GM12878 (cell line): ENCODE measurements at regions not wholly inside any gene's neighbourhood (a gene's known extent, or its start where the extent isn't known, plus 50 kb on each side); places are given as distances from the start of the nearest gene placed in this dataset.

Source experiments
- ATAC-seq: fragments of 200-7000 bp; cut with Tn5 transposase; 3 replicates; pipeline ENCODE4 v1.9.1; 2020; ENCODE audit warnings: mild to moderate bottlenecking, moderate library complexity
- BruUV-seq: library from RNA; stranded (reverse); fragments of 400-500 nt; replicated peaks from 2 replicates; lab custom pipeline; 2021; lab: Mats Ljungman, UMichigan
- CTCF ChIA-PET: fragments of 300-600 bp; sonication (Branson Sonifier 250); formaldehyde crosslinking; extraction: SDS; loops from one replicate; lab custom pipeline; 2021; ENCODE audit warnings: inconsistent platforms; lab: Yijun Ruan, JAX
- POLR2A ChIA-PET: fragments of 350-600 bp; formaldehyde crosslinking; extraction: SDS; loops from one replicate; lab custom pipeline; 2021; ENCODE audit warnings: inconsistent platforms; lab: Charles Lee
- RAD21 ChIA-PET: fragments of 300-600 bp; sonication (Branson Sonifier 250); formaldehyde crosslinking; loops from one replicate; lab custom pipeline; 2023; ENCODE audit warnings: antibody characterized with exemption; ENCODE audit not compliant: unreplicated experiment; lab: Charles Lee
- SMC1A ChIA-PET: fragments of 300-600 bp; sonication (Branson Sonifier 250); formaldehyde crosslinking; loops from one replicate; lab custom pipeline; 2023; ENCODE audit not compliant: unreplicated experiment, uncharacterized antibody; lab: Charles Lee
- DNase-seq: peaks from one replicate; pipeline ENCODE4 v3.0.0-alpha.2; 2011; ENCODE audit warnings: low read depth, low spot score
- FAIRE-seq: peaks from 3 replicates; lab custom pipeline; 2011; peaks lifted over from hg19 to GRCh38; lab: Jason Lieb, UNC
- H2AFZ ChIP-seq: 2 replicates; pipeline ENCODE4 v1.6.0; 2011; ENCODE audit warnings: low read depth, low read length, control low read depth; ENCODE audit not compliant: control insufficient read depth
- H3K27ac ChIP-seq: 2 replicates; pipeline ENCODE4 v1.5.1; 2011; ENCODE audit warnings: control low read depth; ENCODE audit not compliant: control insufficient read depth, insufficient read depth
- H3K27me3 ChIP-seq, 2 experiments: replicated peaks in 1 of 2; 2 replicates each; pipeline versions ENCODE4 v1.6.0 to v1.6.1; 2011; ENCODE audit warnings: low read length in 1 of 2; ENCODE audit not compliant: control insufficient read depth in 2 of 2, insufficient read depth in 2 of 2
- H3K36me3 ChIP-seq, 2 experiments: 2 replicates each; pipeline ENCODE4 v1.5.1; 2011; ENCODE audit warnings: low read length in 1 of 2; ENCODE audit not compliant: control insufficient read depth in 2 of 2, insufficient read depth in 2 of 2
- H3K4me1 ChIP-seq: 2 replicates; pipeline ENCODE4 v1.6.1; 2011; ENCODE audit warnings: mild to moderate bottlenecking, low read length, moderate library complexity, mixed read lengths; ENCODE audit not compliant: control insufficient read depth, insufficient read depth
- H3K4me2 ChIP-seq: 2 replicates; pipeline ENCODE4 v1.6.0; 2011; ENCODE audit warnings: control low read depth; ENCODE audit not compliant: control insufficient read depth, insufficient read depth
- H3K4me3 ChIP-seq: fragments of 200-600 bp; sonication (generic); 2 replicates; pipeline ENCODE4 v1.5.1; 2016
- H3K79me2 ChIP-seq: 2 replicates; pipeline ENCODE4 v1.6.0; 2011; ENCODE audit warnings: low read length; ENCODE audit not compliant: control insufficient read depth, insufficient read depth
- H3K9ac ChIP-seq: 2 replicates; pipeline ENCODE4 v1.8.0; 2011; ENCODE audit warnings: low read length, control low read depth, mixed read lengths; ENCODE audit not compliant: control insufficient read depth, insufficient read depth
- H3K9me3 ChIP-seq: replicated peaks from 3 replicates; pipeline ENCODE4 v1.5.1; 2011; ENCODE audit warnings: mild to moderate bottlenecking, low read length; ENCODE audit not compliant: control insufficient read depth, insufficient read depth
- H4K20me1 ChIP-seq: 2 replicates; pipeline ENCODE4 v1.6.0; 2011; ENCODE audit not compliant: control insufficient read depth, insufficient read depth
- CBX5 ChIP-seq: sonication (generic); IDR thresholded peaks from 2 replicates; pipeline ENCODE4 v1.6.1; 2016; ENCODE audit warnings: low read depth, moderate library complexity, mild to moderate bottlenecking, inconsistent platforms
- GABPA ChIP-seq: IDR thresholded peaks from 2 replicates; pipeline ENCODE4 v1.6.1; 2014; ENCODE audit warnings: antibody characterized with exemption, low read depth, mild to moderate bottlenecking, inconsistent platforms
- HCFC1 ChIP-seq: fragments of 150-350 bp; IDR thresholded peaks from 2 replicates; pipeline ENCODE4 v1.6.1; 2014; ENCODE audit warnings: low read length
- MEF2A ChIP-seq: IDR thresholded peaks from 2 replicates; pipeline ENCODE4 v1.6.1; 2011; ENCODE audit warnings: low read depth, mild to moderate bottlenecking, low read length, moderate library complexity; ENCODE audit not compliant: insufficient read depth
- NR2C1 ChIP-seq: fragments of 450-650 bp; IDR thresholded peaks from 2 replicates; pipeline ENCODE4 v1.6.1; 2017; ENCODE audit warnings: antibody characterized with exemption, mild to moderate bottlenecking, moderate library complexity
- SMAD1 ChIP-seq: fragments of 450-650 bp; IDR thresholded peaks from 2 replicates; pipeline ENCODE4 v1.6.1; 2018; ENCODE audit warnings: mild to moderate bottlenecking, low read depth; ENCODE audit not compliant: partially characterized antibody
- SMARCA5 ChIP-seq: fragments of 450-650 bp; IDR thresholded peaks from 2 replicates; pipeline ENCODE4 v1.6.1; 2017; ENCODE audit warnings: mild to moderate bottlenecking
- TCF3 ChIP-seq: IDR thresholded peaks from 2 replicates; pipeline ENCODE4 v1.6.1; 2012; ENCODE audit warnings: low read depth, mild to moderate bottlenecking, low read length, borderline replicate concordance; ENCODE audit not compliant: insufficient read depth
- WGBS: methylation state at CpG from one replicate; pipeline ENCODE4 v1.1.6; 2016; ENCODE audit warnings: low lambda C conversion rate; ENCODE audit not compliant: insufficient replicate concordance, insufficient coverage; ENCODE audit errors: missing lambda C conversion rate; 5-methylcytosine and 5-hydroxymethylcytosine counted together
- in situ Hi-C: fragments of 300-500 bp; cut with MboI; formaldehyde crosslinking; loops from 9 replicates; pipeline ENCODE4 v1.14.3; 2018; ENCODE audit warnings: mixed read lengths
- intact Hi-C: fragments of 100-400 bp; cut with micrococcal nuclease; formaldehyde crosslinking; loops from one replicate; pipeline ENCODE4 v1.14.2; 2022; ENCODE audit not compliant: unreplicated experiment
- TF ChIP-seq, protein P1 (sequence below): fragments of 450-650 bp; formaldehyde crosslinking; IDR thresholded peaks from 2 replicates; pipeline ENCODE4 v1.4.0; 2022; ENCODE audit warnings: mild to moderate bottlenecking, moderate library complexity

DNA sequence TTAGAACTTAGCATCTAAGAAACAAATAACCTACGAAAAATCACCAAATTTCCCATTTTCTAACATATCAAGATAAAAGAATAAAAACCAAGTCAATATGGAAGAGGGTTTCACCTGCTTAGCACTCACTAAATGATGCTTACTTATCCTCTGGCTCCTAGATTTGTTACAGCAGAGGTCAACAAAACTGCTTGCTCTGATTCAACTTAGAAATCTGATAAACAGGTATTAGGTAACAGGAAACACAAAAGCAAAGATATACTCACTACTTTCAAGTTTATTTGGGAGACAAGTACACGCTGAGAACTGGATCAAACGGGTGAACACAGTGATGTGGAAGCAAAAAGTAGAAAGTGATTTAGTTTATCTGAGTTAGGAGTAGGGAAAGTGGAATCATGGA lies 235.7 kb upstream of the TARS1 start:
- in situ Hi-C loops: no loop called here
- ChIA-PET RAD21 (no interaction called here), CTCF (no interaction called here), SMC1A (no interaction called here), POLR2A (no interaction called here)
- H4K20me1 ChIP-seq: no peaks in the 10 kb centered on the region
- no peak for TF ChIP-seq NR2C1
- no peak for TF ChIP-seq HCFC1
- TF ChIP-seq CBX5: no peak
- TF ChIP-seq SMAD1: no peak
- no peak for TF ChIP-seq TCF3
- TF ChIP-seq MEF2A: no peak
- no peak for TF ChIP-seq GABPA
- TF ChIP-seq SMARCA5: no peak
- TF ChIP-seq, protein P1, sequence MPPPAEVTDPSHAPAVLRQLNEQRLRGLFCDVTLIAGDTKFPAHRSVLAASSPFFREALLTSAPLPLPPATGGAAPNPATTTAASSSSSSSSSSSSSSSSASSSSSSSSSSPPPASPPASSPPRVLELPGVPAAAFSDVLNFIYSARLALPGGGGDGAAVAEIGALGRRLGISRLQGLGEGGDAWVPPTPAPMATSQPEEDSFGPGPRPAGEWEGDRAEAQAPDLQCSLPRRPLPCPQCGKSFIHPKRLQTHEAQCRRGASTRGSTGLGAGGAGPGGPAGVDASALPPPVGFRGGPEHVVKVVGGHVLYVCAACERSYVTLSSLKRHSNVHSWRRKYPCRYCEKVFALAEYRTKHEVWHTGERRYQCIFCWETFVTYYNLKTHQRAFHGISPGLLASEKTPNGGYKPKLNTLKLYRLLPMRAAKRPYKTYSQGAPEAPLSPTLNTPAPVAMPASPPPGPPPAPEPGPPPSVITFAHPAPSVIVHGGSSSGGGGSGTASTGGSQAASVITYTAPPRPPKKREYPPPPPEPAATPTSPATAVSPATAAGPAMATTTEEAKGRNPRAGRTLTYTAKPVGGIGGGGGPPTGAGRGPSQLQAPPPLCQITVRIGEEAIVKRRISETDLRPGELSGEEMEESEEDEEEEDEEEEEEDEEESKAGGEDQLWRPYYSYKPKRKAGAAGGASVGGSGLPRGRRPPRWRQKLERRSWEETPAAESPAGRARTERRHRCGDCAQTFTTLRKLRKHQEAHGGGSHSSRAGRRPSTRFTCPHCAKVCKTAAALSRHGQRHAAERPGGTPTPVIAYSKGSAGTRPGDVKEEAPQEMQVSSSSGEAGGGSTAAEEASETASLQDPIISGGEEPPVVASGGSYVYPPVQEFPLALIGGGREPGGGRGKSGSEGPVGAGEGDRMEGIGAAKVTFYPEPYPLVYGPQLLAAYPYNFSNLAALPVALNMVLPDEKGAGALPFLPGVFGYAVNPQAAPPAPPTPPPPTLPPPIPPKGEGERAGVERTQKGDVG: no peak
- no peak overlapping the region for H3K4me2 ChIP-seq
- H3K79me2 ChIP-seq: no peaks in the 10 kb centered on the region
- no peak for FAIRE-seq
- H2AFZ ChIP-seq: no peak overlapping the region
- H3K4me1 ChIP-seq: no peaks in the 10 kb centered on the region
- H3K27ac ChIP-seq: no peak overlapping the region
- ATAC-seq: no peak
- H3K36me3 ChIP-seq: no peaks in the 10 kb centered on the region
- H3K9ac ChIP-seq: no peak overlapping the region
- no peak for DNase-seq
- no peaks in the 10 kb centered on the region for H3K9me3 ChIP-seq
- WGBS: 10% methylated on average over 3 of the region's 3 CpGs
- no peak overlapping the region for H3K4me3 ChIP-seq
- BruUV-seq: no TSS peak
- H3K27me3 ChIP-seq: no peaks in the 10 kb centered on the region; a peak in 1 of 4 replicates
- intact Hi-C loops: no loop called here
